ENCODE measurements at regions not wholly inside any gene's neighbourhood (a gene's known extent, or its start where the extent isn't known, plus 50 kb on each side); places are given as distances from the start of the nearest gene placed in this dataset.

DNA sequence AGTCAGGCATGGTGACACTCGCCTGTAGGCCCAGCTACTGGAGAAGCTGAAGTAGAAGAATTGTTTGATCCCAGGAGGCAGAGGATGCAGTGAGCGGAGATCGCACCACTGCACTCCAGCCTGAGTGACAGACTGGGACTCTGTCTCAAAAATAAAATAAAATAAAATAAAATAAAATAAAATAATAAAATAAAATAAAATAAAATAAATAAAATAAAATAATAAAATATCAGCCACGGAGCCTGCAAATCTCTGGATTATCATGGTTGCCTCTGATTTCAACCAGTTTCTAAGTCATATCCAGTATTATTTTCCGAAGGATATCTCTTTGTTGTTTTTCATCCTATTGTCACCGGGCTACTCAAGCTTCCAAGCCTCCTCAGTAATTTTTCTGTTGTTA lies 51.7 kb upstream of the FZD8 start:
- peaks cover 1% of the 10 kb centered on the region for H3K4me1 Mint-ChIP-seq (ENCODE audit: low read depth, unreplicated experiment)
- peaks cover 14% of the 10 kb centered on the region for H3K27me3 Mint-ChIP-seq (ENCODE audit: low read depth, unreplicated experiment)
- H3K4me3 Mint-ChIP-seq (ENCODE audit: unreplicated experiment): no peak overlapping the region
- Histone ChIP-seq H3K36me3 (ENCODE audit: insufficient read depth, low read length) (no peaks in the 10 kb centered on the region), H2AFZ (ENCODE audit: low read depth, low read length) (no peak overlapping the region), H3K9ac (ENCODE audit: low read length) (no peak overlapping the region), H3K4me2 (ENCODE audit: low read length) (no peak overlapping the region), H3K9me3 (ENCODE audit: insufficient read depth, low read depth, low read length) (peaks cover 2% of the 10 kb centered on the region), H3K79me2 (ENCODE audit: insufficient read depth, low read length) (no peaks in the 10 kb centered on the region), H3K4me3 (ENCODE audit: insufficient read depth, low read depth, low read length) (no peak overlapping the region), H3K27ac (ENCODE audit: low read depth, low read length) (no peak overlapping the region), H3K27me3 (ENCODE audit: insufficient read depth, low read length) (peaks cover 5% of the 10 kb centered on the region), H3K4me1 (ENCODE audit: insufficient read depth, low read length) (no peaks in the 10 kb centered on the region), H4K20me1 (ENCODE audit: insufficient read depth, low read length) (no peaks in the 10 kb centered on the region)
- no peak for DNase-seq (ENCODE audit: low read depth)
- no peaks in the 10 kb centered on the region for H3K36me3 Mint-ChIP-seq (ENCODE audit: low read depth, unreplicated experiment)
- H3K9me3 Mint-ChIP-seq (ENCODE audit: unreplicated experiment): peaks cover 5% of the 10 kb centered on the region
- H3K27ac Mint-ChIP-seq (ENCODE audit: unreplicated experiment): no peak overlapping the region
- TF ChIP-seq, protein P1, sequence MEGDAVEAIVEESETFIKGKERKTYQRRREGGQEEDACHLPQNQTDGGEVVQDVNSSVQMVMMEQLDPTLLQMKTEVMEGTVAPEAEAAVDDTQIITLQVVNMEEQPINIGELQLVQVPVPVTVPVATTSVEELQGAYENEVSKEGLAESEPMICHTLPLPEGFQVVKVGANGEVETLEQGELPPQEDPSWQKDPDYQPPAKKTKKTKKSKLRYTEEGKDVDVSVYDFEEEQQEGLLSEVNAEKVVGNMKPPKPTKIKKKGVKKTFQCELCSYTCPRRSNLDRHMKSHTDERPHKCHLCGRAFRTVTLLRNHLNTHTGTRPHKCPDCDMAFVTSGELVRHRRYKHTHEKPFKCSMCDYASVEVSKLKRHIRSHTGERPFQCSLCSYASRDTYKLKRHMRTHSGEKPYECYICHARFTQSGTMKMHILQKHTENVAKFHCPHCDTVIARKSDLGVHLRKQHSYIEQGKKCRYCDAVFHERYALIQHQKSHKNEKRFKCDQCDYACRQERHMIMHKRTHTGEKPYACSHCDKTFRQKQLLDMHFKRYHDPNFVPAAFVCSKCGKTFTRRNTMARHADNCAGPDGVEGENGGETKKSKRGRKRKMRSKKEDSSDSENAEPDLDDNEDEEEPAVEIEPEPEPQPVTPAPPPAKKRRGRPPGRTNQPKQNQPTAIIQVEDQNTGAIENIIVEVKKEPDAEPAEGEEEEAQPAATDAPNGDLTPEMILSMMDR (IDR thresholded peaks at IDR 0.05; ENCODE audit: insufficient read depth, low read depth, low read length): no peak
- no peak for TF ChIP-seq EZH2 (IDR thresholded peaks at IDR 0.05; ENCODE audit: insufficient read depth, low read length)
- no peak for FAIRE-seq

Data from astrocyte (in vitro differentiated cells and primary cell).